Coronary artery (tissue), 2 donors: ENCODE measurements at regions not wholly inside any gene's neighbourhood (a gene's known extent, or its start where the extent isn't known, plus 50 kb on each side); places are given as distances from the start of the nearest gene placed in this dataset.

Source experiments
- DNase-seq: peaks from one replicate; pipeline ENCODE4 v3.0.0-alpha.2; 2017; ENCODE audit warnings: low spot score
- H3K27ac ChIP-seq, 2 donors: fragments of 200-600 bp; sonication (generic); one replicate each; pipeline ENCODE4 v1.5.1; 2016 to 2019
- H3K4me3 ChIP-seq: fragments of 200-600 bp; sonication (generic); 2 replicates; pipeline ENCODE4 v1.5.1; 2016; ENCODE audit warnings: mild to moderate bottlenecking, moderate library complexity
- CTCF ChIP-seq: fragments of 200-600 bp; sonication (generic); IDR thresholded peaks from one replicate; pipeline ENCODE4 v1.5.1; 2019; ENCODE audit warnings: antibody characterized with exemption

- H3K4me3 ChIP-seq = no peak overlapping the region
- no peak overlapping the region for H3K27ac ChIP-seq
- no peak for DNase-seq
- no peak for TF ChIP-seq CTCF
Observed at GRCh38 chr11:128222245-128222884, 365.0 kb downstream of the ETS1 start.

GRCh38 chr11:128219731-128220120 is 367.6 kb downstream of the ETS1 start:
- no peak overlapping the region for H3K4me3 ChIP-seq
- no peak for DNase-seq
- no peak for TF ChIP-seq CTCF

GRCh38 chr11:128216198-128216597 is 371.2 kb downstream of the ETS1 start:
- no peak for DNase-seq
- no peak for TF ChIP-seq CTCF
- no peak overlapping the region for H3K27ac ChIP-seq
- H3K4me3 ChIP-seq = no peak overlapping the region

More at GRCh38 chr11:128219731-128220120, 367.6 kb downstream of the ETS1 start:
- H3K27ac ChIP-seq = no peak overlapping the region

DNA sequence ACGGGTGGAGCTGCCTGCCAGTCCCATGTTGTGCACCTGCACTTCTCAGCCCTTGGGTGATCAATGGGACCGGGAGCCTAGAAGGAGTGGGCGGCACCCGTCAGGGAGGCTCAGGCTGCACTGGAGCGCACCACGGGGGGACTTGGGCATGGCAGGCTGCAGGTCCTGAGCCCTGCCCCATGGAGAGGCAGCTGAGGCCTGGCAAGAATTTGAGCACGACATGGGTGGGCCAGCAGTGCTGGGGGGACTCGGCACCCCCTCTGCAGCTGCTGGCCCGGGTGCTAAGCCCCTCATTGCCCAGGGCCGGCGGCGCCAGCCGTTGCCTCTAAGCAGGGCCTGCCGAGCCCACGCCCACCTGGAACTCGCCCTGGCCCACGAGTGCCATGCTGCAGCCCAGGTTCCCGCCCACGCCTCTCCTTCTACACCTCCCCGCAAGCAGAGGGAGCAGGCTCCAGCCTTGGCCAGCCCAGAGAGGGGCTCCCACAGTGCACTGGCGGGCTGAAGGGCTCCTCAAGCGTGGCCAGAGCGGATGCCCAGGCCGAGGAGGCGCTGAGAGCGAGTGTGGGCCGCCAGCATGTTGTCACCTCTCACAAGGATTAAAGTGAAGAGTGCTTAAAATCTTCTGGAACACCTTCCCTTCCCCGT is 372.0 kb downstream of the ETS1 start:
- DNase-seq = no peak
- TF ChIP-seq CTCF = no peak
- no peak overlapping the region for H3K27ac ChIP-seq
- H3K4me3 ChIP-seq = no peak overlapping the region

DNA sequence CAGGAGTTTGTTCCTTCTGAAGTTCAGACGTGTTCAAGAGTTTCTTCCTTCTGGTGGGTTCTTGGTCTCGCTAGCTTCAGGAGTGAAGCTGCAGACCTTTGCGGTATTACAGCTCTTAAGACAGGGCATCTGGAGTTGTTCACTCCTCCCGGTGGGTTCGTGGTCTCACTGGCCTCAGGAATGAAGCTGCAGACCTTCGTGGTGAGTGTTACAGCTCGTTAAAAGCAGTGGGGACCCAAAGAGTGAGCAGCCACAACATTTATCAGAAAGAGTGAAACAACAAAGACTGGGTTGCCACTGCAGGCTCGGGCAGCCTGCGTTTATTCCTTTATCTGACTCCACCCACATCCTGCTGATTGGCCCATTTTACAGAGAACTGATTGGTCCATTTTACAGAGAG is 373.1 kb downstream of the ETS1 start:
- DNase-seq = no peak
- no peak for TF ChIP-seq CTCF
- Histone ChIP-seq H3K4me3 (no peak overlapping the region), H3K27ac (no peak overlapping the region)

GRCh38 chr11:128213461-128213860 is 373.9 kb downstream of the ETS1 start:
- TF ChIP-seq CTCF = no peak
- DNase-seq = no peak
- Histone ChIP-seq H3K4me3 (no peak overlapping the region), H3K27ac (no peak overlapping the region)

DNA sequence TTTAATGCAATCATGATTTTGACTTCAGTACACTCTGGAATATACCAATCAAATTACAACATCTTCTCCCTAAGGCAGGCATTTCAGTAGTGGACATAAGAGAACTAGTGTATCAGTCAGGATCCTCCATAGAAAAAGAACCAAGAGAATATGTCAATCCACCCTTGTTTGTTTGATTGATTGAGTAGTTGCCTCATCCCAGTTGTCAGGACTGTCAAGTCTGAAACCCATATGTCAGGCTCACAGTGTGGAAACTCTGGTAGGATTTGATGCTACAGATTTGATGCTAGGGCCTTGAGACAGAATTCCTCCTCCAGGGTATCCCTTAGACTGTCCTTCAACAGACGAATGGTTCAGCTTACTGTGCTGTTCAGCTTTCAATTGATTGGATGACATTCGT is 375.0 kb downstream of the ETS1 start:
- H3K27ac ChIP-seq = no peak overlapping the region
- DNase-seq = no peak
- no peak overlapping the region for H3K4me3 ChIP-seq
- no peak for TF ChIP-seq CTCF
